NCI-H146 treated with DMSO at 0.1 percent for 48 hours (cell line): ENCODE measurements at regions not wholly inside any gene's neighbourhood (a gene's known extent, or its start where the extent isn't known, plus 50 kb on each side); places are given as distances from the start of the nearest gene placed in this dataset.

Experiments used
- DNase-seq: peaks from one replicate; lab custom pipeline; 2025; ENCODE audit not compliant: unreplicated experiment; lab: John Stamatoyannopoulos, UW

DNA sequence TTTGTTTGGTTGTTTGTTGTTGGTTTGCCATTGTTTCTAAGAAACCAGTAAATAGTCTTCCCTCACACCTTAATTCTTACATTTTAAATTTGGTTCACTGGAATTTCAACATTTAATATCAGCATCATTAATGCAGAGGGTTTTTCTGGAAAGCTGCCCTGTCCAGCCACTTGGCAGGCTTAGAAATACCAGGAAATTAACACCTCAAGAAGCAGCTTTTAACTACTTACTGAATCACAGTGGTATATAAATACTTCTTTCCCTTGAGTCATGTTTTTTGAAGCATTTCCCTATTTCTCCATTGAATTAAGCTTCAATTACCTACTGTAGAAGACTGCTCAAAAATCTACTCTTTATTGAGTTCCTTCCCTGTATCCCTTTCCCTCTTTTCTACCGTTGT is 1221.1 kb upstream of the ADGRL3 start:
- no peak for DNase-seq

DNA sequence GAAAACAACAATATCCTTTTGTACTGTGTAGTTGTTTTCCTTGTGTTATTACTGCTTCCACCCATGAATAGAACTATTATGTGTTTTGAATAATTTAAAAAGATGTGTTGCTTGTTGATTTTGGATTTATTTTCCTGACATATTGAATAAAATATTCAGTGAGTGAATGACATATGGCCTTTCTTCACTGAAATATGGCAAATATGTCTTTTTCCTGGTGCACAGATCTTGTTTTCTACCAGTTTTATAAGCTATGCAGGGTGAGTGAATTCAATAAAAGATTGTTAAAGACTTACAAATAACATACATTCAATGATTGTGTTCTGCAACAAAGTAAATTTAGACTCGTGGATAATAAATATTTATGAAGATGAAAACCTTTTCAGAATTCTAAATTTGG is 1216.3 kb upstream of the ADGRL3 start:
- DNase-seq: no peak

DNA sequence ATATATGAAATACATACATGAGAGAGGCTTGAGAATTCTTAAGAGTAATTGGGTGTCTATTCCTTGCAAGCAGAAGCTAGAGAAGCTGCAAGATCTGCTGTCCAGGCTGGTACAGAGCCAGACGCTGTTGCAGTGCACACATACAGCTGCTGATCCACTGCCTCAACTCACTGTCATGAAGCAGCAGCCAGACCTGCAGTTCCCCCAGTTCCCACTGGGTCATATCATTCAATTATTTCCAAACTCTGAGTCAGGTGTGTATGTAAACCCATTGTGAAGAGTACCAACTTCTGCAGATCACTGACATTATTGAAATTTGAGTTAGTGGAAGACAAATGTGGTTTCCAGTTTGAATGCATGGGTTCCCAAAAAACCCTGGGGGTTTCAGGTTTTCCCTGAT is 1212.8 kb upstream of the ADGRL3 start:
- no peak for DNase-seq

DNA sequence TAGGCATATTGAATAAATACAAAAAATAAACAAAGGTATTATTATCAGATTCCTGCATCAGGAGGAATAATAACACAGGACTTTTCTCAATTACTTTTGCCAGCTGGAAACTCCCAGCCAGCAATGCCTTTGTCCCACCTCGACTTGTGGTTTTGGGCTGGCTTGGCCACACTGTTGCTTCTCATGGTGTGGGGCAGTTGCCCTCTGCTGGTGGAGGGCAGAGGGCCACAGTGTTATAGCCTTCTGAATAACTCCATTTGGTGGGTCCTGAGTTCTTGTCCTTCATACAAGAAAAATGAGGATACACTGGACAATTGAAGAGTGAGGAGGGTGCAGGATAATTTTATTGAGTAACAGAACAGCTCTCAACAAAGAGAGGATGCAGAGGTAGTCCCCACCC is 1206.0 kb upstream of the ADGRL3 start:
- no peak for DNase-seq

DNA sequence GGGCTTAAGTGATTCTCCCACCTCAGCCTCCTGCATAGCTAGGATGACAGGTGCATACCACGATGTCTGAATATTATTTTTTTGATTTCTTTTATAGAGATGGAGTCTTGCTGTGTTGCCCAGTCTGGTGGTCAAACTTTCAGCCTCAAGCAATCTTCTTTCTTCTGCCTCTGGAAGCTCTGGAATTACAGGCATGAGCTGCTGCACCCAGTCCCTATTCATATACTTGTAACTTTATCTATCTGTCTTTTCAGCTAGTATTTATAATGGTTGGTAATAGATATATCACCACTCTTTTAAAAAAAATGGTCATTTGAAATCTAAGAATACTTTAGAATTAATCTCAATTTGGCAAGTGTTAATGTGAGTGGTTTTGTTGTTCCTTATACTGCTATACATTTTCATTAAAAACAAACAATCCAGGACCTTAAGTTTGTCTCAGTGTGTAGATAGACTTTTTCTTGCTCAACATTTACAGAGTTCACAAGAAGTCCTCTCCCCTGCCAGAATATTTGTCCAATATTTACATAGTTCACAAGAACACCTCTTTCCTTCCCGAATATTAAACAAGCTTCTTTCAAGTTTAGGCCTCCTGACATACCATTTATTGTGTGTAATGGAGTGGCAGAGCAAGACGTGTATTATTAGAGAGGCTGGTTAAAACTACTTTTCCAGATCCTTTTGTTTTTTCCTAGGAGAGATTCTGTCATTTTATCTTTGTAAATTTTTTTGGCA is 1197.4 kb upstream of the ADGRL3 start:
- no peak for DNase-seq

DNA sequence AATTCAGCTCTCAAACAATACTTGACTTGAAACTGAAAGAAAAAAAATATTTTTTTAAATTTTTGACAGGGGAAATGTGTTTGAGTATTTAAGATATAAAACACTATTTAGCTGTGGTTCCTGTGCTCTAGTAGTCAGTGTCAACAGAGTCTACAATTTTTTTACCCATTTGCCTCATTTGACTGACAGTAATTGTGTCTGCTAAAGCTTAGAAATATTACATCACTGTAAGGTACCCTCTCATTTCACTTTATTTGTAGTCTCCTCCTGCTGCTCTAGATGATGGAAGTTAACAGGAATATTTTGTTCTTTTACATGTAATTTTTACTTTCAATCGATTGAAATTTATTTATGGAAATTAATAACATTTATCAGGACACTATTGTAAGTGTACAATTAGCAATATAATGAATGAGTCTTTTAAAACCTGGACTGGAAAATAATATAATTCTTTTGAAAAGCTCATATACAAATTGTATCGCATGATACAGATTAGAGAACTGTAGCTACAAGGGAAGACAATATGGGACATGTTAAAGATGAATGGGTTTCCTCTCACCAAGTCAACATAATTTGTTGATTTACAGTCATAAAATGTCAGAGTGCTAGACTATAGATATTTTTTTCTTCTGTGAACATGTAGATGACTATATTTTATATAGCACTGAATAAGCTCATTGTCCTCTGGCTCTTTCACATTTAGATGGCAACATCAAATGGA is 1186.5 kb upstream of the ADGRL3 start:
- no peak for DNase-seq

DNA sequence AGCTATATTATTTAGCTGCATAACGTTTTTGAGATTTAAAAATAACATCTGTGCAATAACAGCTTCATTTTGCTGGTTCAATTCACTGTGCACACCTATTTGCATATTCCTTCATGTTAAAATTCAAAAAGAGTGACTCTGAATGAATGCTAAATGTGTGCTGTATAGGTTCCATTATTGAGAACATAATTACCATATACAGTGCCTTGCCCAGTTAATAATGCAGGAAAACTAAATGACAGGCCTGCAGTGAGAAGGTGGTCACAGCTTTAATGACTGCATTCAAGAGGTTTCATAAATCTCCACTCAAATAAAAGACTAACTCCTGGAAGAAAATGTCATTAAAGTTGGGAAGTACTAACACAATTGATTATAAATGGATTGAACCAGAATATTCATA is 1183.2 kb upstream of the ADGRL3 start:
- no peak for DNase-seq

DNA sequence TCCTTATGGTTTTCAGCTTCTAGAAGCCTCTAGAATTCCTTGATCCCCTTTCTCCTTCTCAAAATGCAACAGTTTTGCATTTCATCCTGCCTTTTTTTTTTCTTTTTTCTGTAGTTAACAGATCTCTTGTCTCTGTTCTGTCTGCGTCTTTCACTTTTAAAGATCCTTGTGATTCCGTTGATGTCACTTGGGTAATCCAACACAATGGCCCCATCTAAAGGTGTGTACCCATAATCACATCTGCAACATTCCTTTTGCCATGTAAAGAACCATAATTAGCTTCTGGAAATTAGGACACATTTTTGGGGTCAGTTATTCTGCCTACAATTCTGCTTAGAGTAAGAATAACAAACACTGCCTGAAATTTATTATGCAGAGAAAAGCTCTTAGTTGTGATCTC is 1180.9 kb upstream of the ADGRL3 start:
- no peak for DNase-seq

DNA sequence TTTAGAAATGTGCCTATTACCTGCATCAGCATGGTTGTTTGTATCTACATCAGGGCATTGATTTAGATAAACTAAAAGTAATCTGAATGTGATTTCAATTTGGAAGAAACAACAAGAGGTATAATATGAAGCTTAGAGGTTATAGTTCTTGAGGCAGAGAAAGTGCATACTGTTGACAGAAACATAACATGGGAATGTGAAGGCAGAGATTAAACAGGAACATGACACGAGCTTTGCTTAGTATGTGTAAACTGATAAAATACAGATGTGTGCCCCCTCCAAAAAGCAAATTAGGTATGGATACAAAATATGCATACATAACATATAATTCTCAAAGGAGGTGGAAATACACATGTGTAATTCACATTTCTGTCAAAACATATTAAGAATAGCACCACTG is 1180.2 kb upstream of the ADGRL3 start:
- no peak for DNase-seq

DNA sequence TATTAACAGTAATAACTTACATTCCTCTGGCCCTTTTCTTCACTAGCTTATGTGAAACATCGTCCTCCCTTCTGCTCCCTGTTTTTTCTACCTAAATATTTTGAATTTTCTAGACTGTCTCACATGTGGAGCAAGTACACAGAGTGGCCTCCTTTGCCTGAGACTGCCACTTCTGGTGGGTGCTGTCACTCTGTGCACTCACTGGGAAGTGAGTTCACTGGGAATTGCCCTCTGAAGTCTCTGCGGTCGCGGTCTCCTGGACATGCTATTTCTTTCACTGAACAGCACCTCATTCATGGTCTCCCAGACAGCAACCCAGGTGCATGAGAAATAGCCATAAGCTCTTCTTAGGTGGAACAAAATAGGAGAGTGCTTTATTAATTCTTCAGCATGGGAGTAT is 1179.7 kb upstream of the ADGRL3 start:
- DNase-seq: no peak

DNA sequence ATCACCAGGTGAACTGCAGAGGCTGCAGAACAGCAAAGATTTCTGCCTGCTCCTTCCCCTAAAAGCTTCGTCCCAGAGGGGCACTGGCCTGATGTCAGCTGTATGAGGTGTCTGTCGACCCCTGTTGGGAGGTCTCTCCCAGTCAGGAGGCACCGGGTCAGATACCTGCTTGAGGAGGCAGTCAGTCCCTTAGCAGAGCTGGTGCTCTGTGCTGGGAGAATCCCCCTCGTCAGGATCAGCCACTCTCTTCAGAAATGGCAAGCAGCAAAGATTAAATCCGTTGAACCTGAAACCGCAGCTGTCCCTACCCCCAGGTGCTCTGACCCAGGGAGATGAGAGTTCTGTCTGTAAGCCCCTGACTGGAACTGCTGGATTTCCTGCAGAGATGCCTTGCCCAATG is 1166.3 kb upstream of the ADGRL3 start:
- DNase-seq: no peak

DNA sequence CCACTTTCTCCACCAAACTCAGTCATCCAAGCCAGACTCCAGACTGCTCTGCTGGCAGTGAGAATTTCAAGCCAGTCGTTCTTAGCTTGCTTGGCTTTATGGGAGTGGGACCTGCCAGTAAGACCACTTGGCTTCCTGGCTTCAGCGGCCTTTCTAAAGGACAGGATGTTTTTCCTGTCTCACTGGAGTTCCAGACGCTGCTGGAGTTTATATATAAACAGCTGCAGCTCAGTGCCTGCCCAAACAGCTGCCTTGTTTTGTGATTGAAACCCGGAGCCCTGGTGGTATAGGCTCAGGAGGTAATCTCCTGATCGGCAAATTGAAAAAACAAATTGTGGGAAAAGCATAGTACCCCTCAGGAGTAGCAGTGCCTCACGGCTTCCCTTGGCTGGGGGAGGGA is 1165.8 kb upstream of the ADGRL3 start:
- no peak for DNase-seq

DNA sequence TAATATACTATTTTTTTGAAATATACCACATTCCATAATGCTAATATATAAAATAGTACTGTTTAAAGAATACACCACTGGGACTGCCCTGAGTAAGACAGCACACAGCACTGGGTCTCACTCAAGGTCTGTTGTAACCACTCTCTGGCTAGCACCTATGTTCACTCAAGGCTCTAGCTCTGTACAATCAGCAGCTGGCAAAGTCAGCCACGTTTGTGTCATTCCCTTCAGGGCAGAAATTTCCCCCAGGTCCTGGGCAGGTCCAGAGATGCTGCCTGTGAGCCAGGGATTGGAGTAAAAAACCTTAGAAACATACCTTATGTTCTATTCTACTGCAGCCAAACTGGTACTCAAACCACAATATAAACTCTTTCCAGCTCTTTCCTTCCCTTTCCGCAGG is 1160.2 kb upstream of the ADGRL3 start:
- DNase-seq: no peak

DNA sequence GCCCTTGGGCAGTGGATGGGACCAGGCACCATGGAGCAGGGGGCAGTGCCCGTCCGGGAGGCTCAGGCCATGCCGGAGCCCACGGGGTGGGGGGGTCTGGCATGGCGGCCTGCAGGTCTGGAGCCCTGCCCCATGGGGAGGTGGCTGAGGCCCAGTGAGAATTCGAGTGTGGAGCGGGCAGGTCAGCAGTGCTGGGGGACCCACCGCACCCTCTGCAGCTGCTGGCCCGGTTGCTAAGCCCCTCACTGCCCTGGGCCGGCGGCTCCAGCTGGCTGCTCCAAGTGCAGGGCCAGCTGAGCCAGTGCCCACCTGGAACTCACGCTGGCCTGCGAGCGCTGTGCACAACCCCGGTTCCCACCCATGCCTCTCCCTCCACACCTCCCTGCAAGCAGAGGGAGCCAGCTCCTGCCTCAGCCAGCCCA is 1157.9 kb upstream of the ADGRL3 start:
- DNase-seq: no peak

DNA sequence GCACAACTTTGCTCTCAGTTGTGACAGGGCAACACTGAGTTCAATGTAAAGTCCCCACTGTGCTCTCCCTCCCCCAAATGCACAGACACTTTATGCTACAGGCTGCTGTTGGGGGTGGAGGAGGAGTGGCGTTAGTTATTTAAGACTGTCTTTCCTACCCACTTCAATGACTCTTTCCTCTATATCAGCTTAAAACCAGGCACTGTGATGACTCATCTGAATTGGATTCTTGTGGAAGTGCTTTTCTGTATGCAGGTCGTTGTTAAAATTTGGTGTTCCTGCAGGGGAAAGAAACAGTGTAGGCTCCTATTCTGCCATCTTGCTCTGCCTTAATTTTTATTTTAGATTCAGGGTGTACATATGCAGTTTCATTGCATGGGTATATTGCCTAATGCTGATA is 1157.2 kb upstream of the ADGRL3 start:
- DNase-seq: no peak

DNA sequence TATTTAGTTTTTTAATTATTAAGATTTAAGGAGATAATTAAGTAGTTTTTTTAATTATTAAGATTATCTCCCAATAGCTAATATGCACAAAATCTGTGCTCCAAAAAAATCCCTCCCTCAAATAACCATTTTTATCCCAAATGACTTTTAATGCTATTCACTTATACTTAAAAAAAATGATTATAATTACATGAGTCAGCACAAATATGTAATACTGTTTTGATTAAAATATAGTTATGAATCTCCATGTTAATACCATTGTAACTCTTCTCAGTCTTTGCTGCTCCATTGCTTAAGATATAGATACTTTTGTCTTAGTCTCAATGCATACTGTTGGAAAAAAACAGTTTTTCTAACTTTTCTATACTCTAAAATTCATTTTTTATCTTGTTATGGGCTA is 1121.1 kb upstream of the ADGRL3 start:
- no peak for DNase-seq

DNA sequence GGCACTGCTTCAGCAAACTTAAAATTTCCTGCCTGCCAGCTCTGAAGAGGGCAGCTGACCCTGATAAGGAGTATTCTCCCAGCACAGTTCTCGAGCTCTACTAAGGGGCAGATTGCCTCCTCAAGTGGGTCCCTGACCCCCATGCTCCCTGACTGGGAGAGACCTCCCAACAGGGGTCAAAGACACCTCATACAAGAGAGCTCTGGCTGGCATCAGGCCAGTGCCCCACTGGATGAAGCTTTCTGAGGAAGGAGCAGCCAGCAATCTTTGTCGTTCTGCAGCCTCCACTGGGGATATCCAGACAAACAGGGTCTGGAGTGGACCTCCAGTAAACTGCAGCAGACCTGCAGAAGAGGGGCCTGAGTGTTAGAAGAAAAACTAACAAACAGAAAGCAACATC is 1118.3 kb upstream of the ADGRL3 start:
- no peak for DNase-seq

DNA sequence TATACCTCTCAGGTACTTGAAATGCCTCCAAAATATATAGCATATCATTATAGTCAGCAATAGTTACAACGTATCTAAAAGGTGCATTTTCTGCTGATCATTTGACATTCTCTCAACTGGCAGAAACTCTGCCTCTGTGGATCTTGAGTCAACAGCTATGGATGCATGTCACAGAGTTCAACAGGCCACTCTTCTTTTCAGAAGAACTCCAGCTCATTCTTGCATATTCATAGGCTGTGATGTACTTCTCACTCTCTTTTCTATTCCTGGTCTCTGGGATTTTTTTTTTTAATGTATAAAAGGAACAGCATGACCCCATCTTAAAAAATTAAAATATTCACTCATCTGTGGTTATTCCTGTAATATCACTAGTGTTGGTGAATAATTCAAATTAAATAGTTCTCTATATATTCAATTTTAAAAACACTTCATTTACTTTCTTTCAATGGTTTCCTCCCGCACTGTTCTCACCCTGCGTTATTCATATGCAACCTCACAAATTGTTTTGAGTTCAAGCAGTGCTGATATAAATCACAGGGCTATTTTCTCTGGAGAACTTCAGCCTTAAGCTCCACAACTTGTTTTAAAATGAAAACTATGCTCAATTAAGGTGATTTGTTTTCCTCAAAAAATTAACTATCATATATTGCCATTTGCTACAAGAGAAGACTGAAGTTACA is 1111.2 kb upstream of the ADGRL3 start:
- DNase-seq: no peak

DNA sequence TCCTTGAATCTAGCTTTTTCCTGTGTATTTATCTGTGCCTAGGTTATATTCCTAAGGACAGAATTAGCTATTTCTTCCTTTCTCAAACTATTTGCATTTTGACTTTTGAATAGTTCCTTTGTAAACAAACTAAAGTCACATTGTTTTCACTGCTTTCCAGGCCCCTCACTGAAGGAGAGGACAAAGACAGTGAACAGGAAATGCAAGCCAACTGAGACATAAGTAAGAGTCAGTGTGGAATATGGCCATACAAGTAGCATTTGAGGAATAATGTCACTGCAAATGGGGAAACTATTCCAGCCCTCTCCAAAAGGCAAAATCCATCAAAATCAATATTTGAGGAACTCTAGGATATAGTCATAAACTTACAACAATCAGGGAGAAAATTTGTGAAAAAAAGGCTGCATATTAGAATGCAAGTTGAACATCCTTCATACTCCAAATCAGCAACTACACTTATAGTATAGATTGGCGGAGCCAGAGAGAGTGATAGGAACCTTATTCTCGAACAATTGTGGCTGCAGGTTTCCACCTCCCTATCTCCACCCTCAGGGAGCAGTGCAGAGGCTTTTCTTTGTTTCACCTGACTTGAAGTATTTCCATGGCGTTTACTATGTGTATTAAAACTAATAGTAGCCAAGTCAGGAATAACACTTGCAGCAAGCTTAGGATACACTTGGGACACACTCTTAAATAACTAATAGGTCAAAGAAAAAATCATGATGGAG is 1110.4 kb upstream of the ADGRL3 start:
- no peak for DNase-seq

DNA sequence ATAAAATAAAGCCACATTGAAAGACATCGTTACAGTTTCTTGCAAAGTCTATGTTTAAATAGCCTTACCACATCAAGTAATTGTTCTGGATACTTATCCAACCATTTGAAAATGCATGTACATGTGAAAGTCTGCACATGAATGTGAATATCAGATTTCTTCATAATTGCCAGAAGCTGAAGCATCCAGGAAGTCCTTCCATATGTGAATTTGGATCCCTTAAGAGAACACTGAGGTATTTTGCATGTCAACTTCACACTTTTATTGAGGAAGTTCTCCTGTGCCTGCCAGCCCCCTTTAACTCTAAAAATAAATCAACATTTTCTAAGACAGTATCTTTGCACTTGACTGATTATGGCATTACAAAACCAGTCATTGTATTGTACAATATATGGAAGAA is 1103.5 kb upstream of the ADGRL3 start:
- no peak for DNase-seq

DNA sequence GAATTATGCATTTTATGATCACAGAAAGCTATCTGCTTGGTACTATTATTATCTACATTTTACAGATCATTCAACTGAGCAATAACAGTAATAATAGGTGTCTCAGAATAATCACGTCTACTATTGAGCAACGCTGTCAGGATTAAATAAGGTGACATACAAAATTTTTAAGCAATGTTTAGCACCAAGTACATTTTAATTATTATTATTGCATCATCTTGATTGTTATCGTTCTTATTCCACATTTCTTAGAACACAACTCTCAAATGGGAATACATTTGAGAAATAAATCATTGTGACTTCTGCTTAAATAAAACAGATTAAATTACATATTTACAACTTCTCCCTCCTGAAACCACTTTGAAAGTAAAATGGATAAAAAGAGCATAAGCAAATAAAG is 1083.5 kb upstream of the ADGRL3 start:
- no peak for DNase-seq
